C4-2B (cell line): ENCODE measurements at regions not wholly inside any gene's neighbourhood (a gene's known extent, or its start where the extent isn't known, plus 50 kb on each side); places are given as distances from the start of the nearest gene placed in this dataset.
"Not testable (repeated sequence)": the region's sequence is repeated elsewhere in the genome, so short reads cannot be mapped to it uniquely, and the experiment has no call there.

ENCODE experiments used
- H3K27ac ChIP-seq: fragments of 450-650 bp; 2 replicates; pipeline ENCODE4 v1.5.1; 2017
- CTCF ChIP-seq: fragments of 450-650 bp; conservative IDR thresholded peaks from 2 replicates; pipeline ENCODE4 v1.5.1; 2017; ENCODE audit warnings: mild to moderate bottlenecking
- ZFX ChIP-seq: fragments of 450-650 bp; IDR thresholded peaks from 2 replicates; pipeline ENCODE4 v1.6.1; 2017

GRCh38 chr3:78314327-78314726 is 1274.4 kb downstream of the ROBO2 start:
- no peak for TF ChIP-seq CTCF
- TF ChIP-seq ZFX, result no peak
- no peak overlapping the region for H3K27ac ChIP-seq

DNA sequence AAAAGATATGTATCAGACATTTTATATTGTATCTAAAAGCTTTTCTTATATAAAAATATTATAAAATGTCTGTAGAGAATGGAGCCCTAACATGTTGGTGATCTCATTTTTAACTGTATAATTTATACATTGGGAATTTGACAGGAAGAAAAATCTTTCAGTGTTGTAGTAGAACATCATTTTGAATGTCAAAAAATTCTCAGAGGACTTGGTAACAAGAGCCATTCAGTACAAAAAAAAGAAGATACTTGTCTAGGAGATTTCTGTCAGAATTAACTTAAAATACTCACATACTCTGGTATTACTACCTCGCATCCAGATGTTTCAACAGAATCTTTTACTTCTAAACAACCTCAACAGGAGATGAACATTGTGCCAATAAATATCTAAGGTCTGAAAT is 1277.9 kb downstream of the ROBO2 start:
- no peak for TF ChIP-seq CTCF
- no peak for TF ChIP-seq ZFX

DNA sequence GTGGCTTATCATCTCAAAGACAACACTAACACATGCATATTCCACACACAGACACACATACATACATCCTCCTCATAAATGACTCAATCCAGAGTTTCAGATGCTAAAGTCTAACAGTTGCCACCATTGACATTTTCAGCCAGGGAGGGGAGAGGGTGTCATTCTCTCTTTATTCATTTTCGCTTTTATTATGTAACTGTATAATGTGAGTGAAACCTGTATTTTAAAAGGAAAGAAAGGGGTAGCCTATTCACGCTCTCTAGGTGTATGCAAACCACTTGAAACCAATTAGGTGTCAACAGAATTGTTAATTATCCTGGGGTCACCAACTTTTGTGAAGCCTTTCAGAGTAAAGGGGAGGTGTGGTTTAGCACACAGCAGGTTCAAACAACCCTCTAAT is 1282.9 kb downstream of the ROBO2 start:
- TF ChIP-seq ZFX, result no peak
- TF ChIP-seq CTCF, result no peak

More for the DNA sequence above, 1277.9 kb downstream of the ROBO2 start:
- H3K27ac ChIP-seq, result no peak overlapping the region

DNA sequence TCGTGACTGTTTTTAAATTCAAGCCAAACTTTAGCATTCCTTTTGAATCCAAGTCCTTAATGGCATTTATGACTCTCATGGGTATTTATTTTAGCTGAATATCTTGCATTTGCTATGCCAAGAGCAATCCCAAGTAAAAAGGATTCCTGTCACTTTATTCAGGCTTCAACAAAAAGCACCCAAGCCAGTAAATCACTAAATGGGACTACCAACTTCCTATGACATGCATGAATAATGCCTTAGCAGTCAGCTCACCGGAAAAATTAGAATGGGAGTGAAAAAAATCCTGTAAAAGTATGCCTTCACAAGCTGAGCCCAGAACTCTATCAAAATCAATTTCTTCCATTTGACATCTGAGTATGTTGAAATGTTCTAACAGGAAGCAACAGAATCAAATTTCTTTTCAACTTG is 1297.9 kb downstream of the ROBO2 start:
- TF ChIP-seq ZFX, result no peak
- no peak overlapping the region for H3K27ac ChIP-seq

More for the DNA sequence above, 1282.9 kb downstream of the ROBO2 start:
- no peak overlapping the region for H3K27ac ChIP-seq

- H3K27ac ChIP-seq, result no peak overlapping the region
- TF ChIP-seq ZFX (no peak), CTCF (no peak)
Measured at GRCh38 chr3:78338405-78338804, 1298.5 kb downstream of the ROBO2 start.

- TF ChIP-seq CTCF (no peak), ZFX (no peak)
- no peak overlapping the region for H3K27ac ChIP-seq
Measured at GRCh38 chr3:78343221-78343620, 1303.3 kb downstream of the ROBO2 start.

DNA sequence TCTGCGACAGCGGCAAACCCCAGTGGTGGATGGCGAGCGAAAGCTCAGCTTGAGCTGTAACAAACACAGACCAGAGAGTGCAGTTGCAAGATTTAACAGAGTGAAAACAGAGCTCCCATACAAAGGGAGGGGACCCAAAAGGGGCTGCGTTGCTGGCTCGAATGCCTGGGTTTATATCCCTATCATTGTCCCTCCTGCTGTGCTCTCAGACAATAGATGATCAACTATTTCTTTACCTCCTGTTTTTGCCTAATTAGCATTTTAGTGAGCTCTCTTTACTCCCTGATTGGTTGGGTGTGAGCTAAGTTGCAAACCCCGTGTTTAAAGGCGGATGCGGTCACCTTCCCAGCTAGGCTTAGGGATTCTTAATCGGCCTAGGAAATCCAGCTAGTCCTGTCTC is 1304.4 kb downstream of the ROBO2 start:
- H3K27ac ChIP-seq, result not testable (repeated sequence)

GRCh38 chr3:78344918-78345317 is 1305.0 kb downstream of the ROBO2 start:
- TF ChIP-seq ZFX, result no peak
- no peak for TF ChIP-seq CTCF
- H3K27ac ChIP-seq, result no peak overlapping the region

DNA sequence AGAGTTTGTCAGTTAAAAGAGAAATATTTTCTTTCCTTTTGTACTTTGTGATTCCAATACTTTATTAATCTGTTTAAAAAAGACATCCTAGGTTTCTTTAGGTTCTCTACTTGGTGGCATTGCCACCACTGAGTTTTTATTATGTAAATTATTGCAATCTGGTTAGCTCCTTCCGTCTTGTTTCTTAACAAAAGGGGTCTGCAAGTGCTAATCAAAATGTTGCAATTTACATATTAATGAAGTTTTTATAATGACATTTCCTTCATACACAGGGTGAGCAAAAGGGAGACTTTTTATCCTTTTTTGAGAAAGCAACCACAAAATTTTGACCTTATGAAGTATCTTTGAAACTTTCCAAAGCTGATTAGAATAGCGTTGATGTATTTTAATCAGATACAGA is 1307.3 kb downstream of the ROBO2 start:
- H3K27ac ChIP-seq, result no peak overlapping the region
- TF ChIP-seq ZFX (no peak), CTCF (no peak)
